Skeletal muscle satellite cell (primary cell): ENCODE measurements at regions not wholly inside any gene's neighbourhood (a gene's known extent, or its start where the extent isn't known, plus 50 kb on each side); places are given as distances from the start of the nearest gene placed in this dataset.
"Not testable (repeated sequence)": the region's sequence is repeated elsewhere in the genome, so short reads cannot be mapped to it uniquely, and the experiment has no call there.

Source experiments
- H3K27me3 ChIP-seq: 2 replicates; pipeline ENCODE4 v1.7.0; 2013; ENCODE audit warnings: low read length; ENCODE audit not compliant: control insufficient read depth, insufficient read depth
- H3K36me3 ChIP-seq: 2 replicates; pipeline ENCODE4 v1.7.0; 2013; ENCODE audit warnings: mild to moderate bottlenecking, control low read depth, low read length; ENCODE audit not compliant: insufficient read depth
- H3K4me1 ChIP-seq: 2 replicates; pipeline ENCODE4 v1.7.0; 2013; ENCODE audit warnings: low read length; ENCODE audit not compliant: control insufficient read depth, insufficient read depth
- H3K4me2 ChIP-seq: 2 replicates; pipeline ENCODE4 v1.7.0; 2013; ENCODE audit warnings: mild to moderate bottlenecking, low read length
- H3K4me3 ChIP-seq: 2 replicates; pipeline ENCODE4 v1.7.0; 2013; ENCODE audit warnings: low read length
- H3K9ac ChIP-seq: 2 replicates; pipeline ENCODE4 v1.7.0; 2013; ENCODE audit warnings: mild to moderate bottlenecking, low read depth, low read length, moderate library complexity
- H3K9me3 ChIP-seq: replicated peaks from 2 replicates; pipeline ENCODE4 v1.7.0; 2013; ENCODE audit warnings: mild to moderate bottlenecking, control low read depth, low read length

DNA sequence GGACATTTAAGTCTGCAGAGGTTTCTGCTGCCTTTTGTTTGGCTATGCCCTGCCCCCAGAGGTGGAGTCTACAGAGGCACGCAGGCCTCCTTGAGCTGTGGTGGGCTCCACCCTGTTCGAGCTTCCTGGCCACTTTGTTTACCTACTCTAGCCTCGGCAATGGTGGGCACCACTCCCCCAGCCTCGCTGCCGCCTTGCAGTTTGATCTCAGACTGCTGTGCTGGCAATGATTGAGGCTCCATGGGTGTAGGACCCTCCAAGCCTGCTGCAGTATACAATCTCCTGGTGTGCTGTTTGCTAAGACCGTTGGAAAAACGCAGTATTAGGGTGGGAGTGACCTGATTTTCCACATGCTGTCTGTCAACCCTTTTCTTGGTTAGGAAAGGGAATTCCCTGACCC, 360.1 kb upstream of the CHORDC1 start:
- not testable (repeated sequence) for H3K4me1 ChIP-seq, H3K4me3 ChIP-seq, H3K9me3 ChIP-seq, H3K4me2 ChIP-seq, H3K27me3 ChIP-seq, H3K9ac ChIP-seq, H3K36me3 ChIP-seq

DNA sequence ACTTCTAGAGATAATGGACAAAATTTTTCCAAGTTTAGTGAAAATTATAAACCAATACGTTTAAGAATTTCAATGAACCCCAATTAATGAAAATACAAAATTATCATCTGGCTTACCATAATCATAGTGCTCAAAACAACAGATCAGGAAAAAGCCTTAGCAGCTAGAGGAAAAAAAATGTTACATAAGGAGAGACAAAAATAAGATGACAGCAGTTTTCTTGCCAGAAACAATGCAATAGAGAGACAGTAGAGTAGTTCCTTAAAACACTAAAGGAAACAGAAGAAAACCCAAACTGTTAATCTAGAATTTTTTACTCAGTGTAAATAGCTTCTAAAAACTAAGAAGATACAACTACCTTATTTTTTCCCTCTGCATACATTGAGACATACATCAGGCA, 341.7 kb upstream of the CHORDC1 start:
- Histone ChIP-seq H3K9me3 (no peaks in the 10 kb centered on the region), H3K4me1 (no peaks in the 10 kb centered on the region), H3K27me3 (no peaks in the 10 kb centered on the region), H3K4me2 (no peak overlapping the region), H3K36me3 (no peaks in the 10 kb centered on the region), H3K9ac (no peak overlapping the region), H3K4me3 (no peak overlapping the region)

DNA sequence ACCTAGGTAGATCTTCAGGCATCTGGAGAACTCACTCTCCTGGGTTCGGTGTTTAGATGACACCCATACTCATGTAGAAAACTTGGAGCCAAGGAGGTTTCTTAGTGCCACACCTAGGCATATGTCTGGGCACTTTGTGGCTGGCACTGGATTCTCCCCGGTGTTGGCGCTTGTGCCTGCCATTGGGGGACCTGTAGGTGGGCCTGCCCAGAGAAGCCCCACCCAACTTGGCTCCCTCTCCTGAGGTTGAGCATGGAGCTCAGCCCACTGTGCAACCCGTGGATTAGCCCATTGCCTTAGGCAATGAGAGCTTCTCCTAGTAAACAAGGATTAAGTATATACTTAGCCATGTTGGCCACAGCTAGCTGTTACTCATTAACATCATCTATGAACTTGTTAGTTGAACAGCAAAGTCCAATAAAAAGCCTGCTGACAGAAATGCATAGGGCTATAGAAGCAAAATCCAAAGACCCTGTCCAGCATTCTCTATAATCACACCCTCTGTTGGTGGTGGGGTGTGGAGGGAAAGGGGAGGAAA, 335.5 kb upstream of the CHORDC1 start:
- Histone ChIP-seq H3K9me3 (no peaks in the 10 kb centered on the region), H3K4me1 (no peaks in the 10 kb centered on the region), H3K4me3 (no peak overlapping the region), H3K9ac (no peak overlapping the region), H3K4me2 (no peak overlapping the region), H3K27me3 (no peaks in the 10 kb centered on the region), H3K36me3 (no peaks in the 10 kb centered on the region)

DNA sequence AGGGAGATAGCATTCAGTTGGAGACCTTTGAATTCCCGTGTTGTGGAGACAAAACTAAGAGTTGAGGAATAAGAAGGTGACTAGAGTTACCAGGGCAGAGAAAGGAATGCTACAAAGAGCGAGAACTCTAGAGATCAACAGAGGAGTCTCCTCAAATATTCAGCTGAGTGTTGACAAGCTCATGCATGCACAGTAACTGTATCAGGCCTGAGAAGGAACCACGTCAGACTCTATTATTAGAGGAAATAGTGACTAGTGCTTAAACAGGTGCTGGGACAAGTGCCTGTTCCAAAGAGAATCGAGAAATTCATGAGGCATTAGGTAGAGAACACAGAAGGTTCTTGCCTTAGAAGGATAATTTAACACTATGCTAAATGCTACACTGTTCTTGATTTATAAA, 333.8 kb upstream of the CHORDC1 start:
- no peak overlapping the region for H3K4me3 ChIP-seq
- H3K4me2 ChIP-seq, result no peak overlapping the region
- H3K9ac ChIP-seq, result no peak overlapping the region
- no peaks in the 10 kb centered on the region for H3K9me3 ChIP-seq
- H3K27me3 ChIP-seq, result no peaks in the 10 kb centered on the region
- H3K36me3 ChIP-seq, result no peaks in the 10 kb centered on the region
- H3K4me1 ChIP-seq, result no peaks in the 10 kb centered on the region

DNA sequence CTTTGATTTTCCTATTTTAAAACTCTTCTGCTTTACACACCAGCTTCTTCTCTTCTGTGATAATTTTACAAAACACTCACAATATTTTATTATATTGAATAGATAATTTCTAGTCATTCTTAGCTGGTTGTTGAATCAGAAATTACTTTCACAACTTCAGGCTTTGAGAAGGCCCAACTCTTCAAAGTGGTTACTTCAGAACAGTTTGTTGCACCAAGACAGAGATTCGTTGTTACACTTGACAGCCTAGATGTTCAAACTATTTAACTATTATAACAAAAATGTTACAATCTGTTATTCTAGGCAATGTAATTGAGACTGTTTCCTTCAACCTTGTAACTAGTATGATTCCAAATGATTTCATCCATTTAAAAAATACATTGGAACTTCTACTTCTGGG, 333.2 kb upstream of the CHORDC1 start:
- H3K36me3 ChIP-seq, result no peaks in the 10 kb centered on the region
- no peaks in the 10 kb centered on the region for H3K4me1 ChIP-seq
- no peak overlapping the region for H3K9ac ChIP-seq

DNA sequence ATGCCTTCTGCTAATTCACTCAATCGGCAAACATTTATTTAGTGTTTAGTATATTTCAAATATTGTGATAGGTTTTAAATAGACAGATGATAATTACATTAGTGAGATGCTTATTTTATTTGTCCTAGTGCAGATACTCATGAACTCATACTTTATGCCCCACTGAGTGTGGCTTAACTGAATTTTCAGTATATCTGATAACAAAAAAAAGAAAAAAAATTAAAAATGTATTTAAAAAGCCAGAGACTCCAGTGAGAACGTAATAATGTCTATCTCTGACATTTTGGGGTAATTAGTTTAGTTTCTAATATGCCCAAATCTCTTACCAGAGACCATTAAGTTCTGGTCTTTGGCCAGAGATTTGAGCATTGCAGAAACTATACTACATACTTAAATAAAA, 332.6 kb upstream of the CHORDC1 start:
- no peaks in the 10 kb centered on the region for H3K9me3 ChIP-seq
- H3K27me3 ChIP-seq, result no peaks in the 10 kb centered on the region
- no peaks in the 10 kb centered on the region for H3K36me3 ChIP-seq
- H3K4me2 ChIP-seq, result no peak overlapping the region
- H3K9ac ChIP-seq, result no peak overlapping the region
- H3K4me1 ChIP-seq, result no peaks in the 10 kb centered on the region
- H3K4me3 ChIP-seq, result no peak overlapping the region

More for the DNA sequence above, 333.2 kb upstream of the CHORDC1 start:
- no peak overlapping the region for H3K4me2 ChIP-seq
- H3K9me3 ChIP-seq, result no peaks in the 10 kb centered on the region
- H3K27me3 ChIP-seq, result no peaks in the 10 kb centered on the region
- H3K4me3 ChIP-seq, result no peak overlapping the region

DNA sequence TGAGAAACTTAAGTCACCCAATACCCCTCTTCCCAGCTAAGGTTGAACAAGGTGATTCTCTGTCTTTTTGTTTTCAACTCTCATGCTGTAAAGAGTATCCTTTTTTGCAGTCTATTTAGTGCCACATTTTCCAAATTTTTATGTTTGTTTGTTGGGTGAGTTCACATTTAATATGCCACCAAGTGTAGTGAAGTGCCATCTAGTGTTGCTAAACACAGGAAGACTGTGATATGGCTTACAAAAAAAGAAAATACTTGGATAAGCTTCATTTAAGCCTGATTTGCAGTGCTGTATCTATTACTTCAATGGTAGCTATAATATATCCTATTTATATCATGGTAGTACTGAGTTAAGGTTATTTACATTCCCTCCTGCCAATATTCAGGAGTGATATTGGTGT, 319.2 kb upstream of the CHORDC1 start:
- Histone ChIP-seq H3K4me1 (no peaks in the 10 kb centered on the region), H3K9me3 (no peaks in the 10 kb centered on the region), H3K4me3 (no peak overlapping the region), H3K4me2 (no peak overlapping the region), H3K27me3 (no peaks in the 10 kb centered on the region), H3K9ac (no peak overlapping the region), H3K36me3 (no peaks in the 10 kb centered on the region)

DNA sequence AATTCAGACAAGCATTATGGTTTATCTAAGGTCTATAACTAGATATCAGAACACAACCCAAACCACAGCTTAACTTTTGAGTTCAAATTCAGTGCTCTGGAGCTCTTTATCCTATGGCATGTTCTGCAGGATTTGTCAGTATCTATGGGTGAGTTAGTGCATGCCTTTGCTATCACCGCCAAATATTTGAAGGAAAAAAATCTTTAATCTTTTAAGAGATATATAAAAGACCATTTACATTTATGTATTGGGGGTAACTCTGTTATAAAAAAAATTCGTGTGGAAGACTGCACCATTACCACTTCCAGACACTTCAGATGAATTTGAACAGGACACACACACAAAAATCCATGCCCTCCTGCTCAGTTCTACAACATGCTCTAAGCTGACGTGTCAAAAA, 313.5 kb upstream of the CHORDC1 start:
- H3K9me3 ChIP-seq, result no peaks in the 10 kb centered on the region
- no peaks in the 10 kb centered on the region for H3K4me1 ChIP-seq
- no peaks in the 10 kb centered on the region for H3K27me3 ChIP-seq
- no peak overlapping the region for H3K4me3 ChIP-seq
- no peak overlapping the region for H3K9ac ChIP-seq
- no peaks in the 10 kb centered on the region for H3K36me3 ChIP-seq
- no peak overlapping the region for H3K4me2 ChIP-seq

DNA sequence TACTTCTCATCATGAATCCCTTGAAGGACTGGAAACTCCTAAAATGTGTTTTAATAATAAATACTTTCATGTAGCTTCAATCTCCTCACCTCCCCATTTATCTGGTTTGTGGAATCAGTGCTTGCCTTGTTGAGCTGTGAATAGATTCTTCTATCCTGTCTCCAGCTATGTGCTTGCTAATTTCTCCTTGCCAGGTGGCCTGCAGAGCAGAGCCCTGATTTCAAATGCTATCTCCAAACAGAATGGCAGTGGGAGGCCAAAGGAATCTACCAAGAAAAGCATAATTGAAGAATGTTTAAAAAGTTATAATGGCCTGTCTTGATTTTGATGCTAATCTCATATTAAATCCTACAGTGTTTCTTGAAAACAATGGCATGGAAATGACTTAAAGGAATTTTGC, 309.3 kb upstream of the CHORDC1 start:
- no peak overlapping the region for H3K9ac ChIP-seq
- H3K4me3 ChIP-seq, result no peak overlapping the region
- H3K36me3 ChIP-seq, result no peaks in the 10 kb centered on the region
- no peaks in the 10 kb centered on the region for H3K4me1 ChIP-seq
- no peaks in the 10 kb centered on the region for H3K9me3 ChIP-seq
- H3K27me3 ChIP-seq, result no peaks in the 10 kb centered on the region
- no peak overlapping the region for H3K4me2 ChIP-seq

DNA sequence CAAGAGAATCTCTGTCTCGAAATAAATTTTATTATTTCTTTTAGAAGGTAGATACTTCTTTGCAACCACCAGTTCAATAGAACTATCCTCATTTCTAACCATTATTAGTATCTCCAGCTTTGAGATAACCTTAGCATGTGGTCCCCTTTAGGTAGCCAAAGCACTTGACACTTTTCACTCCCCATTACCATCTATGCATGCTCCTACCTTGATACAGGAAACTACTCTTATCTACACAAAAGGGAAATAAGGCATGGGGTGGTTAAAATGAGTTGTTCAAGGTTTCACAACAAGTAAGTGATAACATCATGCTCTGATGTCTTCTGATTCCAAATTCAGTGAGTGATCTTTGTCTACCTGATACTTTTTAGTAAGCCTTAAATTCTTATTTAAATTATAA, 308.2 kb upstream of the CHORDC1 start:
- Histone ChIP-seq H3K4me2 (no peak overlapping the region), H3K4me3 (no peak overlapping the region), H3K9ac (no peak overlapping the region), H3K27me3 (no peaks in the 10 kb centered on the region), H3K36me3 (no peaks in the 10 kb centered on the region), H3K4me1 (no peaks in the 10 kb centered on the region), H3K9me3 (no peaks in the 10 kb centered on the region)

DNA sequence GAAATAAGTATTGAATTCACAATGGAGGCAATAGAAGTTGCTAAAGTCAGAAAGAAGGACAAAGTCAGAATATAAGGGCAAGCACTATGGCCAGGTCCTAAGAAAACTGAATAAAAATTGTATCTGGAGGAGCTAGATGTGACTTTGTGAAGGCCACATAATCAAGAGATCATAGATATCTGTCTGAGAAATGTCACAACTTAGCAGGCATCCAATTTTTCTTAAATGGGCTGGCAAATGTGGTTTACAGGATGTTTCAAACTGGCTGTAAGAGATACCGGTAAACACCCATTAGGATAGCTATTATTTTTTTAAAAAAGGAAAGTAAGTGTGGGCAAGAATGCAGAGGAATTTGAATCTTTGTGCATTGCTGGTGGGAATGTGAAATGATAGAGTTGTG, 303.1 kb upstream of the CHORDC1 start:
- Histone ChIP-seq H3K36me3 (no peaks in the 10 kb centered on the region), H3K4me2 (no peak overlapping the region), H3K27me3 (no peaks in the 10 kb centered on the region), H3K4me1 (no peaks in the 10 kb centered on the region), H3K4me3 (no peak overlapping the region), H3K9me3 (no peaks in the 10 kb centered on the region), H3K9ac (no peak overlapping the region)

DNA sequence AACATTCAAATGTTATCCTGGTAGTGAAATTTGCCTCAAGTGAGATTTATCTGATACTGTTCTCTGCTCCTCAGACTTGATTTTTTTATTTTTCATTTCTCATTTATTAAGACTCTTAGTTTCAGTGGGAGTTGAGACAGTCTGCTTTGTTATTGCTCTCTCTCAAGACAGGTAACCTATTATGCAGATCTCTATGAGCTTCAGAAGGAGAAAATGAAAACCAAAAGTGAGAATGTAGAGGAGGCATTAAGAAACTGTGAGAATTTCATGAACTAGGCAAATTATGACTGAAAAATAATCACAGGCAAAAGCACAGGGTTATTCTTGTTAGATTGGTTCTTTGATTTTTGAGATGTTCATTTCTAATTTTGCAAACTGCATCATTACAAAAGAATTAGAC, 290.0 kb upstream of the CHORDC1 start:
- H3K4me1 ChIP-seq, result no peaks in the 10 kb centered on the region
- no peak overlapping the region for H3K4me2 ChIP-seq
- H3K27me3 ChIP-seq, result no peaks in the 10 kb centered on the region
- H3K36me3 ChIP-seq, result no peaks in the 10 kb centered on the region
- H3K4me3 ChIP-seq, result no peak overlapping the region
- no peak overlapping the region for H3K9ac ChIP-seq
- H3K9me3 ChIP-seq, result no peaks in the 10 kb centered on the region
